MM.1S (cell line): ENCODE measurements at regions not wholly inside any gene's neighbourhood (a gene's known extent, or its start where the extent isn't known, plus 50 kb on each side); places are given as distances from the start of the nearest gene placed in this dataset.
"Not testable (repeated sequence)": the region's sequence is repeated elsewhere in the genome, so short reads cannot be mapped to it uniquely, and the experiment has no call there.

ENCODE experiments used
- DNase-seq: peaks from one replicate; pipeline ENCODE4 v3.0.0-alpha.2; 2015
- H2AFZ ChIP-seq: fragments of 300-600 bp; sonication (generic); 2 replicates; pipeline ENCODE4 v1.6.0; 2016; ENCODE audit warnings: antibody characterized with exemption, low read length
- H3F3A ChIP-seq: fragments of 300-600 bp; sonication (generic); 2 replicates; pipeline ENCODE4 v1.6.1; 2016; ENCODE audit warnings: mild to moderate bottlenecking, antibody characterized with exemption, low read length, moderate library complexity, mixed read lengths; ENCODE audit not compliant: insufficient read depth
- H3K27ac ChIP-seq: fragments of 300-600 bp; sonication (generic); 2 replicates; pipeline ENCODE4 v1.5.1; 2016; ENCODE audit warnings: mild to moderate bottlenecking, low read length
- H3K27me3 ChIP-seq: fragments of 300-600 bp; sonication (generic); replicated peaks from 2 replicates; pipeline ENCODE4 v1.6.0; 2016; ENCODE audit warnings: low read length; ENCODE audit not compliant: insufficient read depth
- H3K36me3 ChIP-seq: fragments of 300-600 bp; sonication (generic); replicated peaks from 2 replicates; pipeline ENCODE4 v1.6.1; 2016; ENCODE audit warnings: mild to moderate bottlenecking, low read length, mixed read lengths; ENCODE audit not compliant: insufficient read depth
- H3K4me1 ChIP-seq: fragments of 300-600 bp; sonication (generic); 2 replicates; pipeline ENCODE4 v1.6.1; 2016; ENCODE audit warnings: low read length, mixed read lengths
- H3K4me2 ChIP-seq: fragments of 300-600 bp; sonication (generic); 2 replicates; pipeline ENCODE4 v1.6.0; 2016; ENCODE audit warnings: low read depth, low read length
- H3K4me3 ChIP-seq: fragments of 300-600 bp; sonication (generic); 2 replicates; pipeline ENCODE4 v1.5.1; 2016; ENCODE audit warnings: low read length, mixed read lengths
- H3K79me2 ChIP-seq: fragments of 300-600 bp; sonication (generic); 2 replicates; pipeline ENCODE4 v1.6.1; 2016; ENCODE audit warnings: mixed run types, low read length, mixed read lengths
- H3K9ac ChIP-seq: fragments of 300-600 bp; sonication (generic); 2 replicates; pipeline ENCODE4 v1.6.1; 2016; ENCODE audit warnings: low read length, mixed read lengths
- H3K9me2 ChIP-seq: fragments of 300-600 bp; sonication (generic); replicated peaks from 2 replicates; pipeline ENCODE4 v1.6.1; 2016; ENCODE audit warnings: mild to moderate bottlenecking, low read length, mixed read lengths; ENCODE audit not compliant: insufficient read depth
- H3K9me3 ChIP-seq: fragments of 300-600 bp; sonication (generic); replicated peaks from 2 replicates; pipeline ENCODE4 v1.6.1; 2016; ENCODE audit warnings: mild to moderate bottlenecking, low read length, mixed read lengths; ENCODE audit not compliant: insufficient read depth
- H4K20me1 ChIP-seq: fragments of 300-600 bp; sonication (generic); 2 replicates; pipeline ENCODE4 v1.6.1; 2016; ENCODE audit warnings: mild to moderate bottlenecking, low read length, moderate library complexity, mixed read lengths; ENCODE audit not compliant: insufficient read depth
- CTCF ChIP-seq: fragments of 300-600 bp; sonication (generic); IDR thresholded peaks from 2 replicates; pipeline ENCODE4 v1.5.1; 2016; ENCODE audit warnings: antibody characterized with exemption, low read length, mixed read lengths
- EZH2 ChIP-seq: fragments of 300-600 bp; sonication (generic); optimal IDR thresholded peaks from 2 replicates; pipeline ENCODE3; 2017; ENCODE audit warnings: low read depth, mild to moderate bottlenecking, antibody characterized with exemption, low read length, mixed read lengths
- EZH2phosphoT487 ChIP-seq: fragments of 300-600 bp; sonication (generic); IDR thresholded peaks from 2 replicates; pipeline ENCODE4 v1.6.1; 2018; ENCODE audit warnings: antibody characterized with exemption, low read length

GRCh38 chr14:22178333-22178839 lies 410.6 kb downstream of the DAD1 start:
- TF ChIP-seq EZH2phosphoT487 (no peak), CTCF (no peak), EZH2 (no peak)
- Histone ChIP-seq H3K4me3 (no peak overlapping the region), H2AFZ (no peak overlapping the region), H3K9me2 (no peaks in the 10 kb centered on the region), H3F3A (no peaks in the 10 kb centered on the region), H3K4me2 (peak overlapping the region; percentile 18; the same call in 1 of the 2 replicates), H3K36me3 (no peaks in the 10 kb centered on the region), H3K27ac (no peak overlapping the region), H3K27me3 (no peaks in the 10 kb centered on the region), H3K79me2 (no peaks in the 10 kb centered on the region), H4K20me1 (no peaks in the 10 kb centered on the region), H3K4me1 (peaks cover 23% of the 10 kb centered on the region), H3K9me3 (no peaks in the 10 kb centered on the region), H3K9ac (no peak overlapping the region)
- DNase-seq = peak; percentile 35

- no peak overlapping the region for H3K27ac ChIP-seq
- H2AFZ ChIP-seq = no peak overlapping the region
- peaks cover 23% of the 10 kb centered on the region for H3K4me1 ChIP-seq
- no peaks in the 10 kb centered on the region for H3K36me3 ChIP-seq
- no peak overlapping the region for H3K4me3 ChIP-seq
- no peaks in the 10 kb centered on the region for H3K27me3 ChIP-seq
- H3K9me2 ChIP-seq = no peaks in the 10 kb centered on the region
- TF ChIP-seq CTCF (no peak), EZH2phosphoT487 (no peak), EZH2 (no peak)
- no peaks in the 10 kb centered on the region for H4K20me1 ChIP-seq
- H3K9ac ChIP-seq = no peak overlapping the region
- 0 out of 2 replicates have a peak overlapping the region, but pooled peaks have one; percentile 18 for H3K4me2 ChIP-seq
- no peaks in the 10 kb centered on the region for H3K9me3 ChIP-seq
- no peaks in the 10 kb centered on the region for H3F3A ChIP-seq
- DNase-seq = no peak
- no peaks in the 10 kb centered on the region for H3K79me2 ChIP-seq
Measured at GRCh38 chr14:22177870-22178269, 411.2 kb downstream of the DAD1 start.

GRCh38 chr14:22176957-22177356 lies 412.1 kb downstream of the DAD1 start:
- Histone ChIP-seq H3K9me3 (no peaks in the 10 kb centered on the region), H3F3A (no peaks in the 10 kb centered on the region), H3K36me3 (no peaks in the 10 kb centered on the region), H3K4me1 (peaks cover 23% of the 10 kb centered on the region), H4K20me1 (no peaks in the 10 kb centered on the region), H3K4me3 (no peak overlapping the region), H3K79me2 (no peaks in the 10 kb centered on the region), H3K4me2 (no peak overlapping the region), H3K27me3 (no peaks in the 10 kb centered on the region), H2AFZ (no peak overlapping the region), H3K9me2 (no peaks in the 10 kb centered on the region), H3K27ac (no peak overlapping the region), H3K9ac (no peak overlapping the region)
- no peak for DNase-seq
- TF ChIP-seq EZH2phosphoT487 (no peak), CTCF (no peak), EZH2 (no peak)

GRCh38 chr14:22175278-22175558 lies 413.8 kb downstream of the DAD1 start:
- not testable (repeated sequence) for H3K36me3 ChIP-seq, H3K4me2 ChIP-seq, H3K9me3 ChIP-seq, H3K27me3 ChIP-seq, H2AFZ ChIP-seq, H3K79me2 ChIP-seq, H3K9me2 ChIP-seq, H3K9ac ChIP-seq, H4K20me1 ChIP-seq, DNase-seq, H3F3A ChIP-seq, H3K27ac ChIP-seq, H3K4me3 ChIP-seq
- peaks cover 23% of the 10 kb centered on the region for H3K4me1 ChIP-seq
